NCI-H460 (cell line): ENCODE measurements at regions not wholly inside any gene's neighbourhood (a gene's known extent, or its start where the extent isn't known, plus 50 kb on each side); places are given as distances from the start of the nearest gene placed in this dataset.

ENCODE experiments used
- DNase-seq: peaks from one replicate; pipeline ENCODE4 v3.0.0-alpha.2; 2016; ENCODE audit warnings: low read depth; ENCODE audit errors: extremely low read depth

GRCh38 chr6:40803897-40804702 lies 216.9 kb upstream of the LRFN2 start:
- no peak for DNase-seq

GRCh38 chr6:40802481-40802880 lies 215.3 kb upstream of the LRFN2 start:
- DNase-seq: no peak

- DNase-seq: no peak
Observed at GRCh38 chr6:40799296-40800140, 212.4 kb upstream of the LRFN2 start.

GRCh38 chr6:40798069-40798770 lies 211.1 kb upstream of the LRFN2 start:
- DNase-seq: no peak

- DNase-seq: no peak
Observed at GRCh38 chr6:40796260-40797221, 209.4 kb upstream of the LRFN2 start.

- no peak for DNase-seq
Observed at GRCh38 chr6:40794586-40794985, 207.4 kb upstream of the LRFN2 start.

- no peak for DNase-seq
Observed at GRCh38 chr6:40792183-40792582, 205.0 kb upstream of the LRFN2 start.

- DNase-seq: no peak
Observed at GRCh38 chr6:40791004-40791403, 203.8 kb upstream of the LRFN2 start.

- DNase-seq: no peak
Observed at GRCh38 chr6:40788661-40789655, 201.8 kb upstream of the LRFN2 start.

- DNase-seq: no peak
Observed at GRCh38 chr6:40782355-40782754, 195.2 kb upstream of the LRFN2 start.

- no peak for DNase-seq
Observed at GRCh38 chr6:40780637-40781036, 193.5 kb upstream of the LRFN2 start.

GRCh38 chr6:40779409-40779808 lies 192.2 kb upstream of the LRFN2 start:
- DNase-seq: no peak

GRCh38 chr6:40778918-40779317 lies 191.8 kb upstream of the LRFN2 start:
- no peak for DNase-seq

GRCh38 chr6:40778196-40778595 lies 191.0 kb upstream of the LRFN2 start:
- no peak for DNase-seq

GRCh38 chr6:40774932-40775331 lies 187.8 kb upstream of the LRFN2 start:
- DNase-seq: no peak

- DNase-seq: no peak
Observed at GRCh38 chr6:40770794-40771193, 183.6 kb upstream of the LRFN2 start.

GRCh38 chr6:40764726-40765125 lies 177.6 kb upstream of the LRFN2 start:
- DNase-seq: no peak

GRCh38 chr6:40762981-40763380 lies 175.8 kb upstream of the LRFN2 start:
- DNase-seq: no peak

- no peak for DNase-seq
Observed at GRCh38 chr6:40760887-40761286, 173.7 kb upstream of the LRFN2 start.
